ENCODE measurements at regions not wholly inside any gene's neighbourhood (a gene's known extent, or its start where the extent isn't known, plus 50 kb on each side); places are given as distances from the start of the nearest gene placed in this dataset.

GRCh38 chr16:65524231-65524630 is 402.4 kb upstream of the CDH11 start:
- intact Hi-C loops (cut with DNase I): no loop called here
- DNase-seq (ENCODE audit: low spot score) (no peak), ATAC-seq (no peak)

GRCh38 chr16:65523283-65523944 is 401.6 kb upstream of the CDH11 start:
- intact Hi-C loops (cut with DNase I): no loop called here
- no peak for DNase-seq (ENCODE audit: low spot score)
- peak; percentile 60 for ATAC-seq

DNA sequence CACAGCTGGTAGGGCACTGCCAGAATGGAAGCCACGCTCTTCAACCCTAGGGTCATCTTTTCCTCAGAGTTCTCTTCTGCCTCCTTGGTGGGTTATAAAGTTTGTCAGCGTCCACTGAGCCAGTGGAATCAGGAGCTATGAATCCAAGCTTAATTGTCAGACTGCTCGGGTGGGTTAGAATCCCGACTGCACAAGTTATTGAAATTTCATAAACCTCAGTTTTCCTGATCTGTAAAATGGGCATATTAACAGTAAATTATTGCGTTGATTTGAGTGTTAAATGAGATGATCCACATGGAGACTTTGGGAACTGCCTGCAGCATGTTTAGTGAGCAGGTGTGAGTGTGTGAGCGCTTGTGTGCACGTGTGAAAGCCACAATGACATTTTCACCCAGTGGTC is 400.5 kb upstream of the CDH11 start:
- intact Hi-C loops (cut with DNase I): no loop called here

DNA sequence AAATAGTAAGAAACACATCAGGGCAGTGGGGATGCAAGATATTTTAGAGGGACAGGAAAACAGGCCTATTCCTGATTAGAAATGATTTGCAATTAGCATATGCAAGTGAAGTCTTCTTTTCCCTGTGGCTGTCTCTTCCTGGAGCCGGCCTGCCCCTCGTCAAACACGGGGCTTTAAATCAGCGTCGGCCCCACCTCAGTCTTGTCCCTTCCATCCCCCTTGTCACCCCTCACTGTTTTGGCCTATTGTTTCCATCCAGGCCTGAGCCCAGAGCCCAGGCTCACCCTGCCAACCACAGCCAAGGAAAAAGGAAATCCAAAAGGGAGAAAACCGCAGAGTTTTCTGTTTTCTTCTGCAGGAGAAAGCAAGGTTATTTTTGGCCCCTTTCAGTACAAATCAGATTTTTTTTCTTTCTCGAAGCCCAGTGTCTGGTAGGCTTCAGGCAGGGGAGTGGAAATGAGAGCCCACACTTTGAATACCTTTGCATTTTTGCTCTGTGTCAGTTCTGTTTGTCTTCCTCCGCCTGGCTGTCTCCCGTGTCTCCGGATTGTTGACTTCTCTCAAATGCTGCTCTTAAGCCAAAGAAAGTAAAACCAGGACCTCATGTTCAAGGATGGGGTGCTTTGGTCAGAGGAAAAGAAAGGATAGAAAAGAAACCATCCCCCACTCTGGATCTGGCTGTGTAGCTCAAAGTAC is 399.9 kb upstream of the CDH11 start:
- DNase-seq (ENCODE audit: low spot score) (no peak), ATAC-seq (peak; percentile 73)
- intact Hi-C loops (cut with DNase I): no loop called here

More for the DNA sequence above, 400.5 kb upstream of the CDH11 start:
- no peak for ATAC-seq
- DNase-seq (ENCODE audit: low spot score): no peak

- intact Hi-C loops (cut with DNase I): no loop called here
- no peak for ATAC-seq
These were observed 397.5 kb upstream of the CDH11 start for GRCh38 chr16:65519402-65519801.

DNA sequence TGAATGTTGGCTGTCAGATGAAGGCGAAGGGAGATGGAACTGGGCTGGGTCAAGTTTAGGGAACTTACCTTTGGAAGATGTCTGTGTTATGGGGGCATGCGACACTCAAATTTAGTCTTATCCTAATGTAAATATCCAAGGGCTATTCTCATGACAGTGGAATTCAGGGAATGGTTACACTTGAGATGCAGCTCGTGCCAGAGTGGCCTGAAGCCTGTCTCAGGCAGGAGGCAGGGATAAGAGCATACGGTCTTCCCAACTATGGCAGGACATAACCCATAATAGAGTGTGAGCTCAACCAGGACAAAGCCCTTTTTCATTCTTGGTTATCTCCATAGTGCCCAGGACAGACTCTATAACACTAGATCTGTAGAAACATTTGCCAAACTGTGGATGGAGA is 393.3 kb upstream of the CDH11 start:
- ATAC-seq: no peak
- intact Hi-C loops (cut with DNase I): no loop called here
- DNase-seq (ENCODE audit: low spot score): no peak

More at GRCh38 chr16:65519402-65519801, 397.5 kb upstream of the CDH11 start:
- no peak for DNase-seq (ENCODE audit: low spot score)

DNA sequence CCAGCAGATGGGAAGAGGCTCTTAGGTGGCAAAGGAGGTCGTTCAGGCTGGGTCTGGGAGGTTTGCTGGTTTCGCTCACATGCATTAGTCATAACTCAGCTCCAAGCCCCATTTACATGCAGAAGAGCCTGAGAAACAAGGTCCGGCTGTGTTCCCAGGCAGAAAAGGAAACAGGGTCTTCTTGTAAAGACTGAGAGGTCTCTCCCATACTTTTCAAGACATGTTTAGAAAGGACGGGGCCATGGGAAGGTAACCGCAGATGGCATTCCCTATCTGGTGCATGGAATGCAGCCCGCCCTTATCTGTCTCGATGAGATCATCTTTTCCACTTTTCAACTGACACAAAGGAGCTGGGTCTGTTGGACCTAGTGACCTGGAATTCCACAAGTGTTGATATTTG is 389.0 kb upstream of the CDH11 start:
- DNase-seq (ENCODE audit: low spot score): no peak
- ATAC-seq: no peak
- intact Hi-C loops (cut with DNase I): no loop called here

GRCh38 chr16:65510241-65510640 is 388.4 kb upstream of the CDH11 start:
- intact Hi-C loops (cut with DNase I): no loop called here
- ATAC-seq: no peak
- DNase-seq (ENCODE audit: low spot score): no peak

- DNase-seq (ENCODE audit: low spot score) (no peak), ATAC-seq (no peak)
- intact Hi-C loops (cut with DNase I): no loop called here
These were observed 387.3 kb upstream of the CDH11 start for GRCh38 chr16:65509172-65509571.

DNA sequence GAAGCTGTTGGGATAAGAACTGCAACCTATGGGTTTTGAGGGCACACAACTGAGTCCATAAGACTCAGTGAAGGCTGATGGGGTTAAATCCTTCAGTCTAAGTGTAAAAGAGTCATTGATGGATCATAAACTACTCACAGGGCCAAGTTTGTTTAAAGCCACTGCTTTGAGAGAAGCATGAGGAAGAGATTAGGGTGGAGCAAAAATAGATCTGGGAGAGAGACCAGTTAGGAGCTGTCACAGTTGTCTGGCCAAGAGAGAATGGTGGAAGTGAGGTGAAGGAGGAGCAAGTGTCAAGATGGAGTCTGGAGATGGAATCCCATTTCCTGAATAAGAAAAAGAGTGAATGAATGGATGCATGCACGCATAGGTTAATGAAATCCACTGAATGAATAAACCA is 379.1 kb upstream of the CDH11 start:
- intact Hi-C loops (cut with DNase I): no loop called here
- DNase-seq (ENCODE audit: low spot score) (no peak), ATAC-seq (no peak)

GRCh38 chr16:65500007-65500406 is 378.1 kb upstream of the CDH11 start:
- intact Hi-C loops (cut with DNase I): no loop called here
- DNase-seq (ENCODE audit: low spot score) (no peak), ATAC-seq (no peak)

DNA sequence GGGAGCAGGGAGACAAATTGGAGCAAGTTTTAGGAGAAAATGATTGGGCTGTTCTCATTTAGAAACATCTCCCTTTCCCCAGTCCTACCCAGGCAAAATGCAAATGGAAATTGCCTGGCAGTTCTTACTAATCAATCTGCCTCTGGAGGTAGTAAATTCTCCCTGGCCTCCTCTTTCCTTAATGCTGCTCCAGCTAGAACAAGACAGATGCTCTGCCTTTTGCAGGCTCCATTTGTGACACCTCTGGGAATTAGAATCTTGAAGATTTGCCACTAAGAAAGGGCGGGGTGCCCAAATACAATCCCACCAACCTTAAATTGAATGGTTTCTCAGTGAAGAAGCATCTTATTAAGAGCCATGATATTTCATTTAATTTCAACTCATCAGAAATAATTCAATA is 377.7 kb upstream of the CDH11 start:
- ATAC-seq (no peak), DNase-seq (ENCODE audit: low spot score) (no peak)
- intact Hi-C loops (cut with DNase I): no loop called here

DNA sequence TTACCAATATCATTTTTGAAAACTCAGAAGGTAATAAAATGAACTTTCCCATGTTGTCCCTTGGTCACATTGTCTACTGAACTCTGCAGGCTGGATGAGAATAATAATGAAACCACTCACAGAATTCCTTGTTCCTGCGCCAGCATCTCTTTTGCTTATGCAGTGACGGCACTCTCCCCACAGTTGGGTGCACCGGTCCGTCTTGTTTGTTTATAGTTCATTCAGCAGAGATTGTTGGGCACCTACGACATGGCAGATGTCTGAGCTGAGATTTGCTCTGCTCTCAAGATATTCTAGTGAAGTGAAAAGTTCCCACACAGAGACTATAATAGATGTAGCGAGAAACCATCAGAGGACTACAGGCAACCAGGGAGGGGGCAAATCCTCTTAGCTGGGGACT is 375.7 kb upstream of the CDH11 start:
- DNase-seq (ENCODE audit: low spot score) (no peak), ATAC-seq (no peak)
- intact Hi-C loops (cut with DNase I): no loop called here

DNA sequence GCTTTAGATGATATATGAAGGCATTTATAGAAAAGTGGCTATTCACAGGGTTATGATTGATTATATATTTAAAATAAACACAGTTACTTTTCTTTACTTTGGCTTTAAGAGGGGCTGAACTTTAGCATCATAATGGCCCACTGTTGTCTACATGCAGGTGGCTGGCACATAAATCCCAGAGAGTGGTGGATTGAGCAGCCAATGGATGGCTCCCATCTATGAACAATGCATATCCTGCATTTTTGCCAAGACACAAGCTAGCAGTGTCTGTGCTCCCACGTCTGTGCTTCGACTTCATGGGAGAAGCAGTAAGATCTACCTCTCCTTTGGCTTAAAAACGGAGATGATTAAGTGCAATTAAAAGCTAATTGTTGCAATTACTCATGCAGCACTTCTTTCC is 373.2 kb upstream of the CDH11 start:
- DNase-seq (ENCODE audit: low spot score): no peak
- no peak for ATAC-seq
- intact Hi-C loops (cut with DNase I): no loop called here

DNA sequence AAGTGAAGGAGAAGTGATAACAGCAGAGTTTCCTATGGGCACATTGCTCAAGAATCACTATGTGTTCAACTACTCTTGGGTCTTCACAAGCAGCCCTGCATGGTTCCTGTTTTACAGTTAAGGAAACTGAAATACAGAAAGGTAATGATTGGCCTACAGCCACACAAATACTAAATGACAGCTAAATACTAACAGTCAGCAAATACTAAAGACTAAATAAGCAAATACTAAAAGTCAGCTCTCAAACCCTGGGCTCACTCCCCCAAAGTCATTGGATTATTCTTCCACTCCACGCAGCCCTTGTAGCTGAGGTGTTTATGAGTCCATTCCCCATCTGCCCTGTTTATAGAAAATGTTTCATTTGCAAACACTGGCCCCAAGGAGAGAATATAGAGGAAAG is 372.7 kb upstream of the CDH11 start:
- DNase-seq (ENCODE audit: low spot score): no peak
- no peak for ATAC-seq
- intact Hi-C loops (cut with DNase I): no loop called here

GRCh38 chr16:65494080-65494479 is 372.2 kb upstream of the CDH11 start:
- ATAC-seq (no peak), DNase-seq (ENCODE audit: low spot score) (no peak)
- intact Hi-C loops (cut with DNase I): no loop called here

DNA sequence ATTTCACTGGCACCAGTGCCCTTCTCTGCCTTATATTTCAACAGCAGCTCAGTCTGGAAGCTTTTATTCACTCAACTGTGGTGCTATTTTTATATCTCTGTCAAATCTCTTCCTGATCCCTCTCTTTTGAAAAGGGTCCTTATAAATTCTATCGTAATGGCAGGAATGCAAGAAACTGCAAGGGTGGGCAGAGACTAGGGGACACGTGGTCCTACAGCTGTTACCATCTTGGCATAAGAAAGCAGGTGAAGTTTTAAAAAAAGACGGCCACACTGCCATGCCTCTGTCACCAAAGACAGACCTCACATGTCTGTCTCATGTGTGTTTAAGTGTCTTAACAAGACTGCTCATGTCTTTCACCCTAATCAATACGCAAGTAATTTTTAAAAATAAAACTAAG is 368.4 kb upstream of the CDH11 start:
- DNase-seq (ENCODE audit: low spot score): no peak
- intact Hi-C loops (cut with DNase I): no loop called here
- no peak for ATAC-seq

- ATAC-seq: no peak
- no peak for DNase-seq (ENCODE audit: low spot score)
- intact Hi-C loops (cut with DNase I): no loop called here
These were observed 367.7 kb upstream of the CDH11 start for GRCh38 chr16:65489531-65490023.

GRCh38 chr16:65487231-65487630 is 365.4 kb upstream of the CDH11 start:
- intact Hi-C loops (cut with DNase I): no loop called here
- no peak for DNase-seq (ENCODE audit: low spot score)

DNA sequence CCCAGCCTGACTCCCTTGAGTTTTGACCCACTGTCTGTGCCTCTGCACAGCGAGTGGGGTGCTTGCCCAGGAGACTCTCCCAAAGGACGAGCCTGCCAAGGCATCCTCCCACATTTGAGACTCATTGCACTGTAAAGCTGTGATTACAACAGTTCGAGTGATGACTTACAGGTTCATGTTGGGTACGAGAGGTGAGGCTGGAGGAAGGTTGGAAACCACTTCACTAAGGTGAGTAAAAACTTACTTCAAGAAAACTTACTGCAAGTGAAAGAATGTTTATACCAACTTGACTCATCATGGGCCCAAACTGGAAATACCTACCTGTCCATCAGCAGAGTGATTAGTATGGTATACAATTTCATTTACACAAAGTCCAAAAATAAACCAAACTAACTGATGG is 360.1 kb upstream of the CDH11 start:
- no peak for ATAC-seq
- intact Hi-C loops (cut with DNase I): no loop called here
- no peak for DNase-seq (ENCODE audit: low spot score)

More at GRCh38 chr16:65487231-65487630, 365.4 kb upstream of the CDH11 start:
- ATAC-seq: no peak

Data from sciatic nerve (tissue), 2 donors.